ENCODE measurements at regions not wholly inside any gene's neighbourhood (a gene's known extent, or its start where the extent isn't known, plus 50 kb on each side); places are given as distances from the start of the nearest gene placed in this dataset.

GRCh38 chrX:125826774-125827451, 339.2 kb downstream of the DCAF12L2 start:
- in situ Hi-C loops (cut with HindIII; ENCODE audit: low sequenced_read_pairs) = no loop called here
- no peak for TF ChIP-seq CTCF (IDR thresholded peaks at IDR 0.05; ENCODE audit: low read depth, low read length)
- H3K4me3 ChIP-seq (ENCODE audit: low read depth, low read length) = no peak overlapping the region
- no peak for DNase-seq (ENCODE audit: low read depth, low spot score)

- no peak for TF ChIP-seq CTCF (IDR thresholded peaks at IDR 0.05; ENCODE audit: low read depth, low read length)
- H3K4me3 ChIP-seq (ENCODE audit: low read depth, low read length) = no peak overlapping the region
- DNase-seq (ENCODE audit: low read depth, low spot score) = no peak
- in situ Hi-C loops (cut with HindIII; ENCODE audit: low sequenced_read_pairs) = no loop called here
These were observed 319.8 kb downstream of the DCAF12L2 start for GRCh38 chrX:125846271-125846670.

GRCh38 chrX:125850693-125851092, 315.4 kb downstream of the DCAF12L2 start:
- H3K4me3 ChIP-seq (ENCODE audit: low read depth, low read length) = no peak overlapping the region
- no peak for DNase-seq (ENCODE audit: low read depth, low spot score)
- in situ Hi-C loops (cut with HindIII; ENCODE audit: low sequenced_read_pairs) = no loop called here
- TF ChIP-seq CTCF (IDR thresholded peaks at IDR 0.05; ENCODE audit: low read depth, low read length) = no peak

GRCh38 chrX:125883169-125883568, 282.9 kb downstream of the DCAF12L2 start:
- TF ChIP-seq CTCF (IDR thresholded peaks at IDR 0.05; ENCODE audit: low read depth, low read length) = no peak
- DNase-seq (ENCODE audit: low read depth, low spot score) = no peak
- in situ Hi-C loops (cut with HindIII; ENCODE audit: low sequenced_read_pairs) = no loop called here
- H3K4me3 ChIP-seq (ENCODE audit: low read depth, low read length) = no peak overlapping the region

- no peak for TF ChIP-seq CTCF (IDR thresholded peaks at IDR 0.05; ENCODE audit: low read depth, low read length)
- DNase-seq (ENCODE audit: low read depth, low spot score) = no peak
- in situ Hi-C loops (cut with HindIII; ENCODE audit: low sequenced_read_pairs) = no loop called here
- no peak overlapping the region for H3K4me3 ChIP-seq (ENCODE audit: low read depth, low read length)
These were observed 271.1 kb downstream of the DCAF12L2 start for GRCh38 chrX:125894947-125895346.

- no peak overlapping the region for H3K4me3 ChIP-seq (ENCODE audit: low read depth, low read length)
- DNase-seq (ENCODE audit: low read depth, low spot score) = no peak
- TF ChIP-seq CTCF (IDR thresholded peaks at IDR 0.05; ENCODE audit: low read depth, low read length) = no peak
- in situ Hi-C loops (cut with HindIII; ENCODE audit: low sequenced_read_pairs) = no loop called here
These were observed 270.6 kb downstream of the DCAF12L2 start for GRCh38 chrX:125895518-125895917.
